ENCODE measurements at regions not wholly inside any gene's neighbourhood (a gene's known extent, or its start where the extent isn't known, plus 50 kb on each side); places are given as distances from the start of the nearest gene placed in this dataset.

DNA sequence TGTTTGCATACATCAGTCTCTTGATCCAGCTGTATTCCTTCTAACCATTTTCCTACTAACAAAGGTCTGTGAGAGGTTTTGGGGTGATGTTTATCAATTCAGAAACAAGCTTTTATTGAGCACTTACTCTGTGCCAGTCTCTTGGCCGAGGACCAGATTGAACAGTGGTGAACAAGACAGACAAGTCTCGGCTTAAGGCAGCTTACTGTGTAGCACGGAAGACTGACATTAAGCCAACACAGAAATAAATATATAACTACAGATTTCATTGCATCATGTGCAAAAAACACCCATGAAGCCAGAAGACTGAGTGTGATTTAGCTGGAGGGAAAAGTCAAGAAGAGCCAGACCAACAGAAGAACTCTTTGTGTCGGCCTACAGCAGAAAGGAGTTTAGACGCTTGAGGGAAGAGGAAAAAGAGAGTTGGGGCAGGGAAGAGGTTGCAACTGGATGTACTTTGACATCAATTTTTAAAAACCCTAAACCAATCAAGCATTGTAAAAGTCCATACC lies 549.6 kb upstream of the CITED2 start:
- Histone ChIP-seq H3K27me3 (ENCODE audit: insufficient read depth, low read length) (no peaks in the 10 kb centered on the region), H3K4me1 (ENCODE audit: insufficient read depth, low read length) (peaks cover 13% of the 10 kb centered on the region; the same call in 1 of the 2 replicates), H3K9me3 (ENCODE audit: insufficient read depth, low read depth, low read length) (no peaks in the 10 kb centered on the region), H3K4me3 (ENCODE audit: low read length) (no peak overlapping the region), H3K36me3 (ENCODE audit: insufficient read depth, low read length) (no peaks in the 10 kb centered on the region), H3K9ac (ENCODE audit: low read depth, low read length) (no peak overlapping the region), H3K27ac (ENCODE audit: low read depth, low read length) (no peak overlapping the region)
- WGBS = 95% methylated on average over 5 of the region's 5 CpGs

DNA sequence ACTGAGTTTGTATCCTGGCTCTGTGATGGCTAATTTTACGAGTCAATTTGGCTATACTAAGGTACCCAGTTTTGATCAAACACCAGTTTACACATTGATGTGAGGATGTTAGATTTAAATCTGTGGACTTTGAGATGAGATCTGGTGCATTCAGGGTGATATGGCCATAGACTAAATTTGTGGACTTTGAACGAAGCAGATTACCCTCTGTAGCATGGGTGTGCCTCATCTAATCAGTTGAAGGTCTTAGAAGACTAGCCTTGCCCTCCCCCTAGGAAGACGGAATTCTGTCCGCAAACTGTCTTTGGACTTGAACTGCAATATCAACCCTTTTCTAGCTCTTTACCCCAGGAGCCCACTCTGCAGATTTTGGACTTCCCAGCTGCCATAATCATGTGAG lies 547.8 kb upstream of the CITED2 start:
- H3K27me3 ChIP-seq (ENCODE audit: insufficient read depth, low read length) = no peaks in the 10 kb centered on the region
- no peaks in the 10 kb centered on the region for H3K36me3 ChIP-seq (ENCODE audit: insufficient read depth, low read length)
- 94% methylated on average over 4 of the region's 4 CpGs for WGBS
- H3K9ac ChIP-seq (ENCODE audit: low read depth, low read length) = no peak overlapping the region
- H3K27ac ChIP-seq (ENCODE audit: low read depth, low read length) = no peak overlapping the region
- H3K4me3 ChIP-seq (ENCODE audit: low read length) = no peak overlapping the region
- no peaks in the 10 kb centered on the region for H3K9me3 ChIP-seq (ENCODE audit: insufficient read depth, low read depth, low read length)
- H3K4me1 ChIP-seq (ENCODE audit: insufficient read depth, low read length) = peaks cover 18% of the 10 kb centered on the region; the same call in 1 of the 2 replicates

DNA sequence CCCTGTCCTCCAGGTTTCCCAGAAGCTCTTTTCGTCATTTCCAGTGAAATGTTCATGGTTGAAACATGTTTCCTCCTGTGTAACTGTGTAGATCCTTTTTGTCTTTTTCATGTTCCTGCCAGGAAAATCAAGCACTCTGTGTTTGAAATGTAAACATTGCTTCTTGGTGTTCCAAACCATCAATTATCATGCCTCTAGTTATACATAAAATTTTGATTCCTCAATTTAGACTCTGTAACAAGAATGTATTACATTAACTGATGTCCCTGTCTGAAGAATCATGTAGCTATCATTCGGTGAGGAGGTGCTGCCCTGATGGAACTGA lies 546.3 kb upstream of the CITED2 start:
- 90% methylated on average over 2 of the region's 2 CpGs for WGBS
- Histone ChIP-seq H3K27ac (ENCODE audit: low read depth, low read length) (no peak overlapping the region), H3K4me1 (ENCODE audit: insufficient read depth, low read length) (peaks cover 18% of the 10 kb centered on the region; the same call in 1 of the 2 replicates), H3K36me3 (ENCODE audit: insufficient read depth, low read length) (no peaks in the 10 kb centered on the region), H3K9me3 (ENCODE audit: insufficient read depth, low read depth, low read length) (no peaks in the 10 kb centered on the region), H3K4me3 (ENCODE audit: low read length) (no peak overlapping the region), H3K27me3 (ENCODE audit: insufficient read depth, low read length) (no peaks in the 10 kb centered on the region), H3K9ac (ENCODE audit: low read depth, low read length) (no peak overlapping the region)

DNA sequence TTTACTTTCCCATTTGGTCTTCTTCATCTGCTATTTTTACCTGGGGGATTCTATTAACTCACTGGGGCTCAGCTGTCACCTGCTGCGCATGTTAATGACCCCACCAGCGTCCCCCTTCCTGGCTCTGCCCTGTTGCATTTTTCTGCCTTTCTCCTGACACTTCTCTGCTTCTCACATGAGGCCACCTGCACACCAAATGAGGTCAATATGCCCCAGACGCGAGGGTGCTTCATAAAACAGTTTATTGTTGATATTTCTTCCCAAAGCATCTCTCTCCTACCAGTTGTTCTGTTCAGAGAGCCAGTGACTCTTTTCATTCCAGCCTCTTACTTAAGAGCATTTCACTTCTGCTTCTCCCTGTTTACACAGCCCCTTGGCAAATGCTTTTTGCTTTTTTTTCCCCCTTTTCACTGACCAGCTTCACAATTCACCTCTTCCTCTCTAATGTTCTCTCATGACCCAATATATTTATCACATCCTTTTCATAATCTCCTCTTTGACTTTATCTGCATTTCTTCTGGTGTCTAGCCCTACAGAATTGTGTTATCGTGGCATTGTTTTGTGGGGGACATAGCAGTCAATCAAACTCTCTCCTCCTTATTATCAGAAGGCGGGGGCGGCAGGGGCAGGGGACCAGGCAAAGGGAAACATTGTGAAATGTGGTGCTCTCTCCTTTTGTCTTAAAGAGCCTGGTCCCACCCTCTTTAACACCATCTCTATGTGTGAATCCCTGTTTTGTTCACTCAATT lies 545.8 kb upstream of the CITED2 start:
- Histone ChIP-seq H3K4me1 (ENCODE audit: insufficient read depth, low read length) (peaks cover 18% of the 10 kb centered on the region; the same call in 1 of the 2 replicates), H3K9me3 (ENCODE audit: insufficient read depth, low read depth, low read length) (peaks cover 3% of the 10 kb centered on the region; the same call in 1 of the 2 replicates), H3K4me3 (ENCODE audit: low read length) (no peak overlapping the region), H3K9ac (ENCODE audit: low read depth, low read length) (no peak overlapping the region), H3K27me3 (ENCODE audit: insufficient read depth, low read length) (no peaks in the 10 kb centered on the region), H3K36me3 (ENCODE audit: insufficient read depth, low read length) (no peaks in the 10 kb centered on the region), H3K27ac (ENCODE audit: low read depth, low read length) (no peak overlapping the region)
- WGBS = 56% methylated on average over 5 of the region's 7 CpGs

DNA sequence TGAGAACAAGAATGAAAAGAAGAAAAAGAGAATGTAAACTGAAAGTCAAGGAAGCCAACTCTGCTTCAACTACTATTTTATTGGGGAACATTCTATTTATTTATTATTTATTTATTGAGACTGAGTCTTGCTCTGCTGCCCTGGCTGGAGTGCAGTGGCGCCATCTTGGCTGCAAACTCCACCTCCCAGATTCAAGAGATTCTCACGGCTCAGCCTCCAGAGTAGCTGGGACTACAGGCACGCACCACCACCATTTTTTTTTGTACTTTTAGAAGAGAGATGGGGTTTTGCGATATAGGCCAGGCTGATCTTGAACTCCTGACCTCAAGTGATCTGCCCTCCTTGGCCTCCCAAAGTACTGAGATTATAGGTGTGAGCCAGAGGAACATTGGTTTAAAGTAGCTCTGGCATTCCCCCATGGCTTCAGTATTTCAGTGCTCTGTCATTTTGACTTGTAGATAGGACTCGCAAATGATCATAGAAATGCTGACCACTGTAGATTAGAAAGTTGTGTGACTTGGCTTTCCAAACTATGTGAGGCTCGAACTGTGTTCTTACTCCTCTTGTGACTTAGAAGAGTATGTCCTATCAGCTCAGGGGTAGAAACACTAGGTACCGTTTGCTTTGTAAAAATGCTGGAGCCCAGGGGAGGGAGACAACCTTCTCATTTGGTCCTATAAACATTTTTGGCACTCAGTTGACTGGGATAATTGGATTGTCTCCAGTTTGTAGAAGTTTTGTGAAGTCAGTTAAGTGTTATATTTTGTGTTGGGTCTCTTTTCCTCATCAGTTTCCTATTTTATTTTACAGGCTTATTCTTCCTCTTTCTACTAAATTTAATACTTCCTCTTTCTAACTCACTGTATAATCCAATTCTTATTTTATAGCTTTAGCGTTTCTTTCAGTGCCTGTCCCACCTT lies 544.9 kb upstream of the CITED2 start:
- H3K9ac ChIP-seq (ENCODE audit: low read depth, low read length) = no peak overlapping the region
- H3K36me3 ChIP-seq (ENCODE audit: insufficient read depth, low read length) = no peaks in the 10 kb centered on the region
- H3K4me3 ChIP-seq (ENCODE audit: low read length) = no peak overlapping the region
- H3K4me1 ChIP-seq (ENCODE audit: insufficient read depth, low read length) = peaks cover 18% of the 10 kb centered on the region; the same call in 1 of the 2 replicates
- H3K27ac ChIP-seq (ENCODE audit: low read depth, low read length) = no peak overlapping the region
- H3K27me3 ChIP-seq (ENCODE audit: insufficient read depth, low read length) = no peaks in the 10 kb centered on the region
- peaks cover 11% of the 10 kb centered on the region; the same call in 1 of the 2 replicates for H3K9me3 ChIP-seq (ENCODE audit: insufficient read depth, low read depth, low read length)
- WGBS = 87% methylated on average over 8 of the region's 8 CpGs

DNA sequence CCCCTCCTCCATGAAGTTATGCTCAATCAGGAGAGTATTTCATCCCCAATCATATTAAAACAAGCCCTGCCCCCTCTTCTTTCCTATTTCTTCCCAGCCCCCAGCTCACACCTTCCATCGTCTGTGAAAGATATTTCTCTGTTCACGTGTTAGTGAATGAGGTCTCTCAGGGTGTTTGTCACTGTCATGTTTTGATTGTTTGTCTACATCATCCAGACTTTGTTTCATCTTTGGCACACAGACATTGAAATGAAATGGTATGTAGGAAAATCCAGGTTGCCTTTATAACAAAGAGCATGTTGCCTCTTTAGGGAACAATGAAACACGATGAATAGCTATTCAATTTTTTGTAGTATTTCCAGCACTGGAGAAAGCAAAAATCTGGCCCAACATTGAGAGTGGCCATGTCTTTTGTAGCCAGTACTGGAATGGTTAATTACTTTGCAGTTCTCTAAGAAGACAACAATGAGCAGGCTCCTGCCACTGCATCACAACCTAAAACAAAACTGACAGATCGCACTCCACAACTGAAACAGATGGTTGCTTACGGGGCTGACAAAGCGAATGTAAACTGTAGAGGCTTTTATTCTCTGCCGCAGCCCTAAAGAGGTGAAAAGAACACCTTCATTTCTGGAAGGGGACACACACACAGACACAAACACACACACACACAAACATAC lies 543.6 kb upstream of the CITED2 start:
- Histone ChIP-seq H3K4me3 (ENCODE audit: low read length) (no peak overlapping the region), H3K27me3 (ENCODE audit: insufficient read depth, low read length) (no peaks in the 10 kb centered on the region), H3K27ac (ENCODE audit: low read depth, low read length) (no peak overlapping the region), H3K9me3 (ENCODE audit: insufficient read depth, low read depth, low read length) (peaks cover 13% of the 10 kb centered on the region; the same call in 1 of the 2 replicates), H3K4me1 (ENCODE audit: insufficient read depth, low read length) (peaks cover 18% of the 10 kb centered on the region; the same call in 1 of the 2 replicates), H3K36me3 (ENCODE audit: insufficient read depth, low read length) (no peaks in the 10 kb centered on the region), H3K9ac (ENCODE audit: low read depth, low read length) (no peak overlapping the region)
- 88% methylated on average over 6 of the region's 7 CpGs for WGBS

DNA sequence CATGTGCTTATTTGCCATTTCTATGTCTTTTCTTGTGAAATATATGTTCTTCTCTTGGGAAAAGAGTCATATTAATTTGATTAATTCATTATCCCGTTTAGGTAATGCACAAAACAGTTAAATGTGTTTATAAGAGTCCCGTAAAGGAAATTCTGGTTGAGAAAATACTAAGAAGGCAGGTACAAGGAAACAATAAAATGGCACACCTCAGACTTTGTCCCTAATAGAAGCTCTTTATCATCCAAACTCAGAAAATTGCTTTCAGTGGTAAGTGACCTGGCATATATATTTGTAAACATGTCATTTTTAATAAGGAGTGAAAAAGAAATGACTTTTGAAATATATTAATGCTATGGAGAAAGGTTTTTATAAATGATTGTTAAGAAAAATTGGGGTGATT lies 540.5 kb upstream of the CITED2 start:
- 90% methylated on average over 2 of the region's 2 CpGs for WGBS
- H3K4me3 ChIP-seq (ENCODE audit: low read length) = no peak overlapping the region

DNA sequence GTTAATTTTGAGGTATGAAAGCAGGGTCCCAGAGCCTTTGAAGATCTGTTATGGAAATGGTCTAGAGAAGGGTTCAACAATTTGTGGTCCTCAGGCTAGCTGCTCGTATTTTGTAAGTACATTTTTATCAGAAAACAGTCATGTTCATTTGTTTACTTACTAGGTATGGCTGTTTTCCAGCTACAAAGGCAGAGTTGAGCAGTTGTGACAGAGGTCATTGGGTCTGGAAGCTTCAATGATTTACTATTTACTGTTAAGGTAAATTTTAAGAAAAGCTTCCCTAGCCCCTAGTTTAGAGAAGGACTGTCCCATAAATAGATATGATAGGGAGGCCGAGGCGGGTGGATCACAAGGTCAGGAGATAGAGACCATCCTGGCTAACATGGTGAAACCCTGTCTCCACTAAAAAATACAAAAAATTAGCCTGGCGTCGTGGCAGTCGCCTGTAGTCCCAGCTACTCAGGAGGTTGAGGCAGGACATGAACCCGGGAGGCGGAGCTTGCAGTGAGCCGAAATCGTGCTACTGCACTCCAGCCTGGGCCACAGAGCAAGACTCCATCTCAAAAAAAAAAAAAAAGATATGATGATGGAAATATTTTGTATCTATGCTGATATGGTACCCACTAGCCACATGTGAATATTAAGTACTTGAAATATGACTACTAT lies 538.4 kb upstream of the CITED2 start:
- peaks cover 2% of the 10 kb centered on the region; the same call in 1 of the 2 replicates for H3K4me1 ChIP-seq (ENCODE audit: insufficient read depth, low read length)
- 98% methylated on average over 10 of the region's 10 CpGs for WGBS

More for the DNA sequence above, 540.5 kb upstream of the CITED2 start:
- H3K4me1 ChIP-seq (ENCODE audit: insufficient read depth, low read length) = peaks cover 8% of the 10 kb centered on the region; the same call in 1 of the 2 replicates
- no peaks in the 10 kb centered on the region for H3K27me3 ChIP-seq (ENCODE audit: insufficient read depth, low read length)
- no peak overlapping the region for H3K9ac ChIP-seq (ENCODE audit: low read depth, low read length)
- H3K9me3 ChIP-seq (ENCODE audit: insufficient read depth, low read depth, low read length) = peaks cover 13% of the 10 kb centered on the region; the same call in 1 of the 2 replicates
- no peak overlapping the region for H3K27ac ChIP-seq (ENCODE audit: low read depth, low read length)
- H3K36me3 ChIP-seq (ENCODE audit: insufficient read depth, low read length) = no peaks in the 10 kb centered on the region

DNA sequence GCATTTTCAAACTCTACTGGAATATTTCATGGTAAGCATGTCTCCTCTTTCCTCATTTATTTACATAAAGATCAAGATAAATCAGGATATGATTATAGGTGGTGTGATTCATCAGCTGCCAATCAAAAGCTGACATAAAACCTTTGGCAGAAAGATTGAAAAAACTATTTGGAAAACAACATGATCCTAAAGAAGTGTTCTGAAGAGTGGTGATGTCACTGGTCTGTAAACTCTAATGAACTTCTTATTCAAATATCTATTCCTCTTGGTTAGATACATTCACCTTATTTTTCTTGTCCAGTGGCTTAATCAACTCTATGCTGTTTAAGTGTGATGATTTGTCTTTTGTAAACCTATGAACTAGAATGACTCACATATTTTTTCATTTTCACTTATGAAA lies 535.5 kb upstream of the CITED2 start:
- no peaks in the 10 kb centered on the region for H3K36me3 ChIP-seq (ENCODE audit: insufficient read depth, low read length)
- peaks cover 12% of the 10 kb centered on the region; the same call in 1 of the 2 replicates for H3K4me1 ChIP-seq (ENCODE audit: insufficient read depth, low read length)
- H3K4me3 ChIP-seq (ENCODE audit: low read length) = no peak overlapping the region
- H3K27ac ChIP-seq (ENCODE audit: low read depth, low read length) = no peak overlapping the region
- H3K9ac ChIP-seq (ENCODE audit: low read depth, low read length) = no peak overlapping the region
- H3K9me3 ChIP-seq (ENCODE audit: insufficient read depth, low read depth, low read length) = peaks cover 8% of the 10 kb centered on the region; the same call in 1 of the 2 replicates
- H3K27me3 ChIP-seq (ENCODE audit: insufficient read depth, low read length) = no peaks in the 10 kb centered on the region

More for the DNA sequence above, 538.4 kb upstream of the CITED2 start:
- no peaks in the 10 kb centered on the region for H3K27me3 ChIP-seq (ENCODE audit: insufficient read depth, low read length)
- H3K4me3 ChIP-seq (ENCODE audit: low read length) = no peak overlapping the region
- no peak overlapping the region for H3K27ac ChIP-seq (ENCODE audit: low read depth, low read length)
- H3K9ac ChIP-seq (ENCODE audit: low read depth, low read length) = no peak overlapping the region
- H3K36me3 ChIP-seq (ENCODE audit: insufficient read depth, low read length) = no peaks in the 10 kb centered on the region
- H3K9me3 ChIP-seq (ENCODE audit: insufficient read depth, low read depth, low read length) = peaks cover 13% of the 10 kb centered on the region; the same call in 1 of the 2 replicates

DNA sequence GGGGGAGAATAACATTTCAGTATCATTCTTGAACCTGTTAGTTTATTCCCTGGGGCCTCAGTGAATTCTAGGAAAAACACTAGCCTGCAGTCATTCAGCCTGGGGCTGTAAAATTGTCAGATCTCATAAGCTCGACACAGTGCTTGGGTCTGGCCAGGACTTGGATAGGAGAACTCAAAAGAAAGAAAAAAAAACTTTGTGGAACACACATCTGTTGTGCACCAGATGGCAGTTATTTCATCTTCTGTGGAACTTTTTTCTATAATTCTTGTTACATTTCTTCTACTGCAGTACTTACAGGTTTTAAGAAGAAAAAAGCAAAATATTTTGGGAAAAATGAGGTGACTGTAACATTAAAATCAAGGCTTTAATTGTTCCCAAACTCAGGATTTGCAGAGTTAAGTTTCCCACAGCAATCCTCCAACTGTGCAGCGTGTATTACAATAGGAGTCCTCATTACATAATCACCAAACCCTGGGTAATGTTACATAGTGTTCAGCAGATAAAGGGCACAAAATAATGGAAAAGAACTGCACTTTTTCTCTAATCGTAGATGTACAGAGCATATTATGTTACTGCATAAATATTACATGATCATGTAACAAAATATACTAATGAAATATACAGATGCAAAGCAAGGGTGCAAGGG lies 531.1 kb upstream of the CITED2 start:
- Histone ChIP-seq H3K27me3 (ENCODE audit: insufficient read depth, low read length) (no peaks in the 10 kb centered on the region), H3K4me1 (ENCODE audit: insufficient read depth, low read length) (peaks cover 12% of the 10 kb centered on the region; the same call in 1 of the 2 replicates), H3K4me3 (ENCODE audit: low read length) (no peak overlapping the region), H3K36me3 (ENCODE audit: insufficient read depth, low read length) (no peaks in the 10 kb centered on the region), H3K9me3 (ENCODE audit: insufficient read depth, low read depth, low read length) (peaks cover 3% of the 10 kb centered on the region; the same call in 1 of the 2 replicates), H3K27ac (ENCODE audit: low read depth, low read length) (no peak overlapping the region), H3K9ac (ENCODE audit: low read depth, low read length) (no peak overlapping the region)
- 92% methylated on average over 3 of the region's 3 CpGs for WGBS
